ENCODE measurements at regions not wholly inside any gene's neighbourhood (a gene's known extent, or its start where the extent isn't known, plus 50 kb on each side); places are given as distances from the start of the nearest gene placed in this dataset.

- Mint-ChIP-seq H3K4me3 (ENCODE audit: unreplicated experiment) (no peak overlapping the region), H3K4me1 (ENCODE audit: low read depth, unreplicated experiment) (peaks cover 11% of the 10 kb centered on the region), H3K9me3 (ENCODE audit: unreplicated experiment) (no peaks in the 10 kb centered on the region), H3K27me3 (ENCODE audit: unreplicated experiment) (no peaks in the 10 kb centered on the region), H3K36me3 (ENCODE audit: unreplicated experiment) (peaks cover 4% of the 10 kb centered on the region), H3K27ac (ENCODE audit: unreplicated experiment) (no peak overlapping the region)
- no peak for TF ChIP-seq CTCF (IDR thresholded peaks at IDR 0.05; ENCODE audit: partially characterized antibody, unreplicated experiment)
- DNase-seq: no peak
Measured at GRCh38 chr17:33766721-33767120, 473.6 kb upstream of the ASIC2 start.

- TF ChIP-seq CTCF (IDR thresholded peaks at IDR 0.05; ENCODE audit: partially characterized antibody, unreplicated experiment): no peak
- H3K4me3 Mint-ChIP-seq (ENCODE audit: unreplicated experiment): no peak overlapping the region
Measured at GRCh38 chr17:33769066-33769465, 476.0 kb upstream of the ASIC2 start.

GRCh38 chr17:33776304-33776703 lies 478.8 kb upstream of the CCL2 start:
- no peak for TF ChIP-seq CTCF (IDR thresholded peaks at IDR 0.05; ENCODE audit: partially characterized antibody, unreplicated experiment)
- Mint-ChIP-seq H3K4me3 (ENCODE audit: unreplicated experiment) (no peak overlapping the region), H3K9me3 (ENCODE audit: unreplicated experiment) (no peaks in the 10 kb centered on the region), H3K4me1 (ENCODE audit: low read depth, unreplicated experiment) (peaks cover 4% of the 10 kb centered on the region), H3K27ac (ENCODE audit: unreplicated experiment) (no peak overlapping the region), H3K36me3 (ENCODE audit: unreplicated experiment) (no peaks in the 10 kb centered on the region), H3K27me3 (ENCODE audit: unreplicated experiment) (peaks cover 8% of the 10 kb centered on the region)
- DNase-seq: no peak

More at GRCh38 chr17:33769066-33769465, 476.0 kb upstream of the ASIC2 start:
- peaks cover 11% of the 10 kb centered on the region for H3K4me1 Mint-ChIP-seq (ENCODE audit: low read depth, unreplicated experiment)
- no peak overlapping the region for H3K27ac Mint-ChIP-seq (ENCODE audit: unreplicated experiment)
- no peaks in the 10 kb centered on the region for H3K36me3 Mint-ChIP-seq (ENCODE audit: unreplicated experiment)
- no peak for DNase-seq
- H3K9me3 Mint-ChIP-seq (ENCODE audit: unreplicated experiment): no peaks in the 10 kb centered on the region
- H3K27me3 Mint-ChIP-seq (ENCODE audit: unreplicated experiment): no peaks in the 10 kb centered on the region

GRCh38 chr17:33776903-33777302 lies 478.2 kb upstream of the CCL2 start:
- no peak for TF ChIP-seq CTCF (IDR thresholded peaks at IDR 0.05; ENCODE audit: partially characterized antibody, unreplicated experiment)
- H3K36me3 Mint-ChIP-seq (ENCODE audit: unreplicated experiment): no peaks in the 10 kb centered on the region
- no peak overlapping the region for H3K4me3 Mint-ChIP-seq (ENCODE audit: unreplicated experiment)
- peaks cover 8% of the 10 kb centered on the region for H3K27me3 Mint-ChIP-seq (ENCODE audit: unreplicated experiment)
- H3K27ac Mint-ChIP-seq (ENCODE audit: unreplicated experiment): no peak overlapping the region
- no peak for DNase-seq
- H3K4me1 Mint-ChIP-seq (ENCODE audit: low read depth, unreplicated experiment): no peaks in the 10 kb centered on the region
- no peaks in the 10 kb centered on the region for H3K9me3 Mint-ChIP-seq (ENCODE audit: unreplicated experiment)

GRCh38 chr17:33777674-33778073 lies 477.4 kb upstream of the CCL2 start:
- Mint-ChIP-seq H3K9me3 (ENCODE audit: unreplicated experiment) (no peaks in the 10 kb centered on the region), H3K36me3 (ENCODE audit: unreplicated experiment) (no peaks in the 10 kb centered on the region), H3K27ac (ENCODE audit: unreplicated experiment) (no peak overlapping the region), H3K27me3 (ENCODE audit: unreplicated experiment) (peaks cover 8% of the 10 kb centered on the region), H3K4me1 (ENCODE audit: low read depth, unreplicated experiment) (no peaks in the 10 kb centered on the region), H3K4me3 (ENCODE audit: unreplicated experiment) (no peak overlapping the region)
- no peak for DNase-seq
- TF ChIP-seq CTCF (IDR thresholded peaks at IDR 0.05; ENCODE audit: partially characterized antibody, unreplicated experiment): no peak

Data from glutamatergic neuron (in vitro differentiated cells).